CD4-positive, alpha-beta memory T cell (primary cell): ENCODE measurements at regions not wholly inside any gene's neighbourhood (a gene's known extent, or its start where the extent isn't known, plus 50 kb on each side); places are given as distances from the start of the nearest gene placed in this dataset.

Source experiments
- CTCF ChIA-PET: fragments of 350-600 bp; sonication (Branson Sonifier 250); formaldehyde crosslinking; loops from one replicate; lab custom pipeline; 2021; ENCODE audit warnings: inconsistent platforms; ENCODE audit not compliant: partially characterized antibody; lab: Charles Lee
- POLR2A ChIA-PET: fragments of 350-600 bp; sonication (Branson Sonifier 250); formaldehyde crosslinking; loops from one replicate; lab custom pipeline; 2021; ENCODE audit not compliant: partially characterized antibody; lab: Charles Lee
- DNase-seq, 5 donors: peaks; one replicate each; pipeline versions ENCODE4 v3.0.0 to v3.0.0-alpha.2; 2020 to 2022; ENCODE audit warnings: mixed read lengths in 1 of 5
- H3K27ac ChIP-seq: one replicate; pipeline ENCODE4 v1.7.0; 2013; ENCODE audit warnings: low read depth, low read length
- H3K27me3 ChIP-seq: 2 replicates; pipeline ENCODE4 v1.7.0; 2013; ENCODE audit warnings: mild to moderate bottlenecking, low read length, moderate library complexity; ENCODE audit not compliant: insufficient read depth
- H3K36me3 ChIP-seq: 2 replicates; pipeline ENCODE4 v1.7.0; 2013; ENCODE audit warnings: mild to moderate bottlenecking, low read length, moderate library complexity; ENCODE audit not compliant: insufficient read depth
- H3K4me1 ChIP-seq: 2 replicates; pipeline ENCODE4 v1.7.0; 2013; ENCODE audit warnings: mild to moderate bottlenecking, low read length, moderate library complexity; ENCODE audit not compliant: insufficient read depth
- H3K4me3 ChIP-seq, 2 donors: one replicate each; pipeline ENCODE4 v1.7.0; 2013; ENCODE audit warnings: low read length in 2 of 2, mild to moderate bottlenecking in 1 of 2
- H3K9me3 ChIP-seq, 2 donors: one replicate each; pipeline ENCODE4 v1.7.0; 2013; ENCODE audit warnings: low read length in 2 of 2, control low read depth in 1 of 2; ENCODE audit not compliant: control insufficient read depth in 1 of 2
- H3K27ac Mint-ChIP-seq, 7 donors: one replicate each; pipeline ENCODE4 v1.8.0; 2020 to 2021; ENCODE audit warnings: mixed read lengths in 7 of 7, mild to moderate bottlenecking in 6 of 7, inconsistent platforms in 3 of 7, moderate library complexity in 3 of 7
- H3K27me3 Mint-ChIP-seq, 2 donors: one replicate each; pipeline ENCODE4 v1.8.0; 2020 to 2021; ENCODE audit warnings: mixed read lengths in 2 of 2
- H3K36me3 Mint-ChIP-seq, 2 donors: one replicate each; pipeline ENCODE4 v1.8.0; 2020 to 2021; ENCODE audit warnings: mixed read lengths in 2 of 2, inconsistent platforms in 1 of 2, mild to moderate bottlenecking in 1 of 2
- H3K4me1 Mint-ChIP-seq, 4 donors: one replicate each; pipeline ENCODE4 v1.8.0; 2020 to 2021; ENCODE audit warnings: mixed read lengths in 4 of 4, mild to moderate bottlenecking in 1 of 4
- H3K4me3 Mint-ChIP-seq, 8 donors: one replicate each; pipeline ENCODE4 v1.8.0; 2020 to 2021; ENCODE audit warnings: mixed read lengths in 8 of 8, mild to moderate bottlenecking in 7 of 8, moderate library complexity in 6 of 8, inconsistent platforms in 3 of 8
- H3K9me3 Mint-ChIP-seq, 8 donors: one replicate each; pipeline ENCODE4 v1.8.0; 2020 to 2021; ENCODE audit warnings: mixed read lengths in 8 of 8, mild to moderate bottlenecking in 5 of 8, inconsistent platforms in 3 of 8, moderate library complexity in 1 of 8
- intact Hi-C: fragments of 100-400 bp; cut with micrococcal nuclease; formaldehyde crosslinking; loops from one replicate; pipeline ENCODE4 v1.15.1; 2023

DNA sequence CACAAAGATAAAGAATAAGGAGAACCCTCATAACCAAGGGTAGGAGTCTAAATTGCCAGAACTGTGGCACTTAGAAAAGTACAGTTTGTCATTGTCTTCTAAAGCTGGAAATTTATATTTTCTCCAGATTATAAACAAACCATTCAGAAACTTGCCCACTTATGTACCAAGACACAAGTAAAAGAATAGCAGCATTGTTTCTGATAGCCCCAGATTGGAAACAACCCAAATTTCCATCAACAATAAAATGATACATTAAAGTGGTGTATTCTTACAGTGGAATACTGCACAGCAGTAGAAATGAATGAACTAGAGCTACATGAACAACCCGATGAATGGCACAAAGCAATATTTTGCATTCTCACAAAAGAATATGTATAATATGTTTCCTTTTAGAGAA is 63.1 kb upstream of the PDHA1 start:
- CTCF ChIA-PET: no interaction called here

DNA sequence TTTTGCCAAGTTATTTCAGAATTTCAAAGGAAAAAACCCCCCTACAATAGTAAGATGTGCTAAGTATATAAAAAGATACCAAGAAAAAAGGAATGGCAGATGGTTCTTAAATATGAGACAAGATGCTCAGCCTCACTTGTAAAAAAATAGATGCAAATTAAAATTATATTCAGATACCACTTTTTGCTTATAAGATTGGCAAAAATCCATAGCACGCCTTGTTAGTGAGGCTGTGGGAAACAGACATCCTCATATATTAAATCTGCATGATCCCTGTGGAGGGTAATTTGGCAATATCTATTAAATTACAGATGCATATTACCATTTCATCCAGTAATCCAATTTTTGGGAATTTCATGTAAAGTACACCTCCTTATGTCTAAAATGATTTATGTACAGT is 62.5 kb upstream of the PDHA1 start:
- no peak for DNase-seq
- CTCF ChIA-PET: no interaction called here
- intact Hi-C loops: no loop called here
- H3K27me3 Mint-ChIP-seq: peaks cover 0 to 4% of the 10 kb centered on the region in 2 donors
- Histone ChIP-seq H3K27me3 (no peaks in the 10 kb centered on the region), H3K36me3 (no peaks in the 10 kb centered on the region), H3K4me1 (no peaks in the 10 kb centered on the region), H3K9me3 (no peaks in the 10 kb centered on the region), H3K27ac (no peak overlapping the region), H3K4me3 (no peak overlapping the region)
- POLR2A ChIA-PET: no interaction called here
- no peaks in the 10 kb centered on the region for H3K4me1 Mint-ChIP-seq
- no peaks in the 10 kb centered on the region for H3K36me3 Mint-ChIP-seq
- H3K27ac Mint-ChIP-seq: no peak overlapping the region
- no peak overlapping the region for H3K4me3 Mint-ChIP-seq
- peaks cover 0 to 2% (median under 1%) of the 10 kb centered on the region in 8 donors for H3K9me3 Mint-ChIP-seq

More for the DNA sequence above, 63.1 kb upstream of the PDHA1 start:
- POLR2A ChIA-PET: no interaction called here
- H3K27me3 ChIP-seq: no peaks in the 10 kb centered on the region
- H3K4me1 ChIP-seq: no peaks in the 10 kb centered on the region
- H3K4me3 ChIP-seq: no peak overlapping the region
- no peaks in the 10 kb centered on the region for H3K9me3 ChIP-seq
- peaks cover 0 to 3% (median under 1%) of the 10 kb centered on the region in 8 donors for H3K9me3 Mint-ChIP-seq
- H3K27ac ChIP-seq: no peak overlapping the region
- no peak for DNase-seq
- no peaks in the 10 kb centered on the region for H3K4me1 Mint-ChIP-seq
- no peaks in the 10 kb centered on the region for H3K36me3 Mint-ChIP-seq
- peaks cover 0 to 4% of the 10 kb centered on the region in 2 donors for H3K27me3 Mint-ChIP-seq
- intact Hi-C loops: no loop called here
- no peak overlapping the region for H3K27ac Mint-ChIP-seq
- no peaks in the 10 kb centered on the region for H3K36me3 ChIP-seq
- no peak overlapping the region for H3K4me3 Mint-ChIP-seq

DNA sequence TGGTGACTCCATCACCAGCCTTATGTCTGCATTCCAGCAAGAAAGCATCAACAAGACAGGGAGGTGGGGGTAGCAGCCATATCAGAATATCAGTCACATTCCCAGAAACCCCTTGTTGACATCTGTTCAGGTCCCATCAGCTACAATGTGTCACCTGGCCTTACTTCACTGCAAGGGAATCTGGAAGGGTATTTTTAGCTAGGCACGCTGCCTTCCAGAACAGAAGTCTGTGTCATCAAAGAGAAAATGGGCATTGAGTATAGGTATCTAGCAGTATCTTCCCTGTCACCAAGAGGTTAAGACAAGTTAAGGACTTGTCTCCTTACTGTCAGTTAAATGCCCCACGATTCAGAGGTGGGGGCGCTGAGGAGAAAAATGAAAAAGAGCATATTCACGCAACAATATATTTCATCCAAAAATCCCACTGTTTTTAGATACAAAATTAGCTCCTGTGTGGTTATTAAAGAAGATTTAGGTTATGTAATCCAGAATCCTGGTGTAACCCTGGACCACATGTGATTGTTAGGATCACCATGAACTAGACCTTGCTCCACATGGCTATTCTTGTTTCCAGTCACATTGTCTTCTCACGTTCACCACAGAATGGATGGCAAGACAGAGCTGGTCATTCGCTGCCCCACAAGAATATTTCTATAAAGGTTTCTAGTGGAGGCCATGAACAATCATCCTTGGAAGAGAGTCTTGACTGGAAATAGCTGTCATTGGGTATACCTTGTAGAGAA is 60.0 kb upstream of the PDHA1 start:
- Histone ChIP-seq H3K4me3 (no peak overlapping the region), H3K27ac (no peak overlapping the region), H3K27me3 (no peaks in the 10 kb centered on the region), H3K4me1 (no peaks in the 10 kb centered on the region), H3K9me3 (no peaks in the 10 kb centered on the region), H3K36me3 (no peaks in the 10 kb centered on the region)
- CTCF ChIA-PET: no interaction called here
- no peaks in the 10 kb centered on the region for H3K4me1 Mint-ChIP-seq
- DNase-seq: no peak
- H3K27ac Mint-ChIP-seq: no peak overlapping the region
- no peak overlapping the region for H3K4me3 Mint-ChIP-seq
- intact Hi-C loops: no loop called here
- H3K27me3 Mint-ChIP-seq: peaks cover 0 to 10% of the 10 kb centered on the region in 2 donors
- POLR2A ChIA-PET: no interaction called here
- no peaks in the 10 kb centered on the region for H3K36me3 Mint-ChIP-seq
- peaks cover 0 to 4% (median under 1%) of the 10 kb centered on the region in 8 donors for H3K9me3 Mint-ChIP-seq

DNA sequence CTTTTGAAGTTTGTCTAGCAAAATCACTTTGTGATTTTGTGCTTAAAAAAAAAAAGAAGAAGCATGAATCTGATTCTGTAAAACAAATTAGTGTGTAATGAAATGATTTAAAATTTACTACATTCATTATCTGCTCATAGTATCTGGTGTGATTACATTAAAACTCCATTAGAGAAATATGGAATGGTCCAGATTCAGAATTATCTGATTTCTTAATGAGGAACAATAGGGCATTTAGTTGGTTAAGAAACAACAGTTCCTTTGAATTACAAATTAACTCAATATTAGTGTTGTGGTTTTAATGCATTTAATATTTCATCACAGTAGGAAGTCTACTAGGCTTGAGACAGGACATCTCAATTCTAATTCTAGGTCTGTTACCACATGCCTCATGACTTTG is 57.9 kb upstream of the PDHA1 start:
- intact Hi-C loops: no loop called here
- Mint-ChIP-seq H3K4me1 (no peaks in the 10 kb centered on the region), H3K27ac (no peak overlapping the region), H3K9me3 (peaks cover 0 to 4% (median 2%) of the 10 kb centered on the region in 8 donors), H3K27me3 (peaks cover 2 to 13% of the 10 kb centered on the region in 2 donors), H3K4me3 (no peak overlapping the region), H3K36me3 (no peaks in the 10 kb centered on the region)
- Histone ChIP-seq H3K4me1 (no peaks in the 10 kb centered on the region), H3K4me3 (no peak overlapping the region), H3K36me3 (no peaks in the 10 kb centered on the region), H3K27me3 (no peaks in the 10 kb centered on the region), H3K27ac (no peak overlapping the region), H3K9me3 (no peaks in the 10 kb centered on the region)
- no peak for DNase-seq
- CTCF ChIA-PET: no interaction called here
- POLR2A ChIA-PET: no interaction called here

DNA sequence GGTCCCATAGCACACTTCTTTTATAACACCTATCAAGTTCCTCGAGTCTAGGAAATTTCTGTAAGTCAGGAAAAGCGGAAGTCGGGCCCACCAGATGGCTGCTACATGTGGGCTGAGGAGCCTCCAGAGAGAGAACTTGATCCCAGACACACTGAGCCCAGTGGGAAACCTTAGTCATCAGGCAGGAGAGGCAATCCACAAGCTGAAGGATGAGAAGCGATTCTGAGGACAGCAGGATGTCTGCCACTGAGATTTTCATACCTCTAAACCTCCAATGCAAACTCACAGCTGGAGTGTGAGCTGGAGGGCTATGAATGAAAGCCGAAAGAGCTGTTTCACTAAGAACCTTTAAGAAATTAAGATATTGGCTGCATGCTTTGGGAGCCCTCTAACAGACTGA is 52.6 kb upstream of the PDHA1 start:
- peaks cover 3 to 9% of the 10 kb centered on the region in 2 donors for H3K27me3 Mint-ChIP-seq
- no peak overlapping the region for H3K27ac ChIP-seq
- ChIA-PET POLR2A (no interaction called here), CTCF (no interaction called here)
- H3K27me3 ChIP-seq: no peaks in the 10 kb centered on the region
- no peaks in the 10 kb centered on the region for H3K9me3 ChIP-seq
- no peaks in the 10 kb centered on the region for H3K4me1 ChIP-seq
- intact Hi-C loops: no loop called here
- no peak overlapping the region for H3K4me3 Mint-ChIP-seq
- peaks cover 0 to 4% (median under 1%) of the 10 kb centered on the region in 8 donors for H3K9me3 Mint-ChIP-seq
- H3K4me3 ChIP-seq: no peak overlapping the region
- H3K27ac Mint-ChIP-seq: peak overlapping the region in 1 of 7 donors; percentile 53
- no peaks in the 10 kb centered on the region for H3K36me3 ChIP-seq
- no peak for DNase-seq
- H3K4me1 Mint-ChIP-seq: no peaks in the 10 kb centered on the region
- no peaks in the 10 kb centered on the region for H3K36me3 Mint-ChIP-seq

DNA sequence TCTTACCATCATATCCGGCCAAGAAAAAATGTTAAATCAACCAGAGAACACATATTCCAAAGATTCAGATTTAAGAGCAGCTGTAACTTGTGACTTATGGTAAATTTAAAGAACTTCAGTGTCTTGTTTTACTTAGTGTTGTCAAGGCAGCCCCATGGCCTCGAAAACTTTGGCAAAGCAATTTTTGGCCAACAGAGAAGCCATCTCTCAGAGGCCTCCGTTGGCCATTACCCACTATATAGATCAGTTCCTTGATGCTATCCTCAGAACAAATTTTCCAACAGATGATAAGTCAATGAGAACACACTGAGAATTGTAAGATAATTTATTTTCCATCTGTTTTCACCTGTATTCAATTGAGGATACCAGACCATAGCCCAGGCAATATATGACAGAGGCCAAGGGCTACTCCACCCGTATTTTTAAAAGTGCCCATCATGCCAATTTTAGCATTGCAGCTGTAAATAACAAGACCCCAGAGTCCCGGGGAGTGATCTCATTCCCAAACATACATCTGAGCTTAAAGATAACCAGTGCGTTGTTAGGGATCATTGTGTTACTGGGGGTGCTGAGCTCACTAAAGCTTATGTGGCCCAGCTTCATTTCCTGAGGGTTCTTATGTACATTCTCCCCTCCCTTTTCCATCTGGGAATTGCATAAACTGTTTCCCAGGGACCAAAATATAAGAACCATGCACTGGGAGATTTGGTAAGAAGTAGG is 50.0 kb upstream of the PDHA1 start:
- no peak overlapping the region for H3K4me3 Mint-ChIP-seq
- CTCF ChIA-PET: no interaction called here
- no peaks in the 10 kb centered on the region for H3K4me1 ChIP-seq

More for the DNA sequence above, 50.0 kb upstream of the PDHA1 start:
- H3K36me3 Mint-ChIP-seq: no peaks in the 10 kb centered on the region
- H3K27me3 Mint-ChIP-seq: peaks cover 3% of the 10 kb centered on the region in 2 donors
- DNase-seq: no peak
- Histone ChIP-seq H3K4me3 (no peak overlapping the region), H3K27me3 (no peaks in the 10 kb centered on the region), H3K27ac (no peak overlapping the region), H3K36me3 (no peaks in the 10 kb centered on the region), H3K9me3 (no peaks in the 10 kb centered on the region)
- POLR2A ChIA-PET: no interaction called here
- intact Hi-C loops: no loop called here
- H3K9me3 Mint-ChIP-seq: peaks cover 0 to 4% (median 0%) of the 10 kb centered on the region in 8 donors
- no peak overlapping the region for H3K27ac Mint-ChIP-seq
- H3K4me1 Mint-ChIP-seq: no peaks in the 10 kb centered on the region
